Left lung (tissue), 4 donors: ENCODE measurements at regions not wholly inside any gene's neighbourhood (a gene's known extent, or its start where the extent isn't known, plus 50 kb on each side); places are given as distances from the start of the nearest gene placed in this dataset.

Experiments used
- ATAC-seq: fragments of 200-7000 bp; cut with Tn5 transposase; one replicate; pipeline ENCODE4 v1.9.1; 2020; ENCODE audit warnings: moderate library complexity
- DNase-seq, 4 donors: peaks; one replicate each; pipeline ENCODE4 v3.0.0-alpha.2; 2013 to 2020
- H3K27ac ChIP-seq, 2 donors: fragments of 200-600 bp; sonication (generic) in 1 of 2; one replicate each; pipeline versions ENCODE4 v1.5.0 to v1.8.0; 2020 to 2021
- H3K27me3 ChIP-seq, 2 donors: fragments of 200-600 bp; sonication (generic) in 1 of 2; one replicate each; pipeline versions ENCODE4 v1.5.0 to v1.8.0; 2020 to 2021
- H3K36me3 ChIP-seq, 2 donors: fragments of 200-600 bp; sonication (generic) in 1 of 2; one replicate each; pipeline versions ENCODE4 v1.5.0 to v1.8.0; 2020 to 2021
- H3K4me1 ChIP-seq, 2 donors: fragments of 200-600 bp; one replicate each; pipeline ENCODE4 v1.8.0; 2021
- H3K4me3 ChIP-seq, 2 donors: fragments of 200-600 bp; sonication (generic) in 1 of 2; one replicate each; pipeline versions ENCODE4 v1.5.0 to v1.8.0; 2020 to 2021; ENCODE audit warnings: mild to moderate bottlenecking in 1 of 2
- H3K9me3 ChIP-seq, 2 donors: fragments of 200-600 bp; sonication (generic) in 1 of 2; one replicate each; pipeline versions ENCODE4 v1.5.0 to v1.8.0; 2020 to 2021
- intact Hi-C, 2 donors: fragments of 100-400 bp; cut with DNase I; formaldehyde crosslinking; loops; one replicate each; pipeline versions ENCODE4 v1.11.2 to v1.14.2; 2022
- TF ChIP-seq, protein P1 (sequence below), 2 donors: fragments of 200-600 bp; sonication (generic) in 1 of 2; IDR thresholded peaks; one replicate each; pipeline versions ENCODE4 v1.5.0 to v1.8.0; 2021; ENCODE audit warnings: antibody characterized with exemption in 2 of 2
- donor health status: DM: no; HTN: yes; CAD: no.
- donor health status: DM: no; HTN: no; CAD: no.

DNA sequence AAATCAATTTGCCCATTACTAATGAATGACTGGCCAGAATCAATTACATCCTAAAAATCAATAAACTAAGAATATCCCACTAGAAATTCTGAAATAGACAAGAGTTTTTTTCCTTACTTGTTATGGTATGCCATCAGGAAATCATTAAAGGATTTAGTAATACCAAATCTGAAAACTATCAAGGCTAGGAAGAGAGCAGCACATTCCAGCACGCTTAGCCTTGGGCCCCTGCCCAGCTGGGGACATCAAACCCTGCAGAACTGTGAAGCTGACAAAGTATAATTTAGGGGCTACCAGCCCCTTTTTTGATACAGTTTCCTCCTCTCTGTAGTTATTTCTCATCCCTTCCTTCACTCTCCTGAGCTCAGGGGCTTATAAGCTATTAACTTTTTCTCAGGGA lies 247.8 kb upstream of the ZC3H12C start:
- TF ChIP-seq, protein P1, sequence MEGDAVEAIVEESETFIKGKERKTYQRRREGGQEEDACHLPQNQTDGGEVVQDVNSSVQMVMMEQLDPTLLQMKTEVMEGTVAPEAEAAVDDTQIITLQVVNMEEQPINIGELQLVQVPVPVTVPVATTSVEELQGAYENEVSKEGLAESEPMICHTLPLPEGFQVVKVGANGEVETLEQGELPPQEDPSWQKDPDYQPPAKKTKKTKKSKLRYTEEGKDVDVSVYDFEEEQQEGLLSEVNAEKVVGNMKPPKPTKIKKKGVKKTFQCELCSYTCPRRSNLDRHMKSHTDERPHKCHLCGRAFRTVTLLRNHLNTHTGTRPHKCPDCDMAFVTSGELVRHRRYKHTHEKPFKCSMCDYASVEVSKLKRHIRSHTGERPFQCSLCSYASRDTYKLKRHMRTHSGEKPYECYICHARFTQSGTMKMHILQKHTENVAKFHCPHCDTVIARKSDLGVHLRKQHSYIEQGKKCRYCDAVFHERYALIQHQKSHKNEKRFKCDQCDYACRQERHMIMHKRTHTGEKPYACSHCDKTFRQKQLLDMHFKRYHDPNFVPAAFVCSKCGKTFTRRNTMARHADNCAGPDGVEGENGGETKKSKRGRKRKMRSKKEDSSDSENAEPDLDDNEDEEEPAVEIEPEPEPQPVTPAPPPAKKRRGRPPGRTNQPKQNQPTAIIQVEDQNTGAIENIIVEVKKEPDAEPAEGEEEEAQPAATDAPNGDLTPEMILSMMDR (IDR thresholded peaks at IDR 0.05) = no peak
- intact Hi-C loops = no loop called here
- H3K9me3 ChIP-seq = no peaks in the 10 kb centered on the region
- no peaks in the 10 kb centered on the region for H3K27me3 ChIP-seq
- no peak for ATAC-seq
- no peak overlapping the region for H3K4me3 ChIP-seq
- no peaks in the 10 kb centered on the region for H3K36me3 ChIP-seq
- DNase-seq = no peak
- H3K27ac ChIP-seq = no peak overlapping the region
- no peaks in the 10 kb centered on the region for H3K4me1 ChIP-seq

DNA sequence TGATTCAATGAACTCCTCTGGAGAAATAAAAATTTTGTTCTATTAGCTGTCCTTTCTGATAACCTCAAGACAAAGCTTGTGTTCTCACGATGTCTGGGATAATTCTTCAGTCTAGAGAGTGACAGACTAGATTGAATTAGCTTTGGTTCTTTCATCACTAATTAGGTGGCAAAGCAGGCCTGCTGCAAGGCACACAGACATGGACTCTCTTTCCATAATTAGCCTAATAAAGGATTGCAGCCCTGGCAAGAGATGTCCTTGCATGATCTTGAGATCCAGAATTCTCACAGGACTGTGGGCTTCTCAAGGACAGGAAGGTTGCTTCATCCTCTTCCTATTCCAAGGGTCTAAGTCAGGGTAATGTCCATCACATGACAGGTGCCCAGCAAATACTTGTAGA lies 245.6 kb upstream of the ZC3H12C start:
- TF ChIP-seq, protein P1 (IDR thresholded peaks at IDR 0.05) = no peak
- DNase-seq = no peak
- Histone ChIP-seq H3K4me1 (no peaks in the 10 kb centered on the region), H3K4me3 (no peak overlapping the region), H3K9me3 (no peaks in the 10 kb centered on the region), H3K36me3 (no peaks in the 10 kb centered on the region), H3K27me3 (no peaks in the 10 kb centered on the region), H3K27ac (no peak overlapping the region)
- intact Hi-C loops = no loop called here
- ATAC-seq = no peak

DNA sequence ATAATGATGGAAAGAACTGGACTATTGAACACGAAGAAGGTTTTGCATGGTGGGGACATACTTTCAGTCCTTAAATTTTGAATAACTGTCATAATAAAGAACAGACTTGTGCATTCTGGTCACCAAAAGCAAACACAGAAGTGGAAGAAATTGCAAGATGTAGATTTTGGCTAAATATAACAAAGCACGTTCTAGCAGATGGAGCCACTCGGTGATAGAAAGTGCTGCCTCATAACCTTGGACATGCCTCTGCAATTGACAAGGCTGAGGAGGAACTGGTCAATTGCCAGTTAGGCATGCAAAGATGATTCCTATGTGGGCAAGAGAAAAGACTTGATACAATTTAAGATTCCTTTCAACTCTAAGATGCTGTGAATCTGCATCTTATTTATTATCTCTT lies 244.1 kb upstream of the ZC3H12C start:
- H3K27ac ChIP-seq = no peak overlapping the region
- intact Hi-C loops = no loop called here
- no peaks in the 10 kb centered on the region for H3K36me3 ChIP-seq
- no peak overlapping the region for H3K4me3 ChIP-seq
- H3K9me3 ChIP-seq = no peaks in the 10 kb centered on the region
- DNase-seq (no peak), ATAC-seq (no peak)
- no peaks in the 10 kb centered on the region for H3K4me1 ChIP-seq
- H3K27me3 ChIP-seq = no peaks in the 10 kb centered on the region
- TF ChIP-seq, protein P1 (IDR thresholded peaks at IDR 0.05) = no peak

DNA sequence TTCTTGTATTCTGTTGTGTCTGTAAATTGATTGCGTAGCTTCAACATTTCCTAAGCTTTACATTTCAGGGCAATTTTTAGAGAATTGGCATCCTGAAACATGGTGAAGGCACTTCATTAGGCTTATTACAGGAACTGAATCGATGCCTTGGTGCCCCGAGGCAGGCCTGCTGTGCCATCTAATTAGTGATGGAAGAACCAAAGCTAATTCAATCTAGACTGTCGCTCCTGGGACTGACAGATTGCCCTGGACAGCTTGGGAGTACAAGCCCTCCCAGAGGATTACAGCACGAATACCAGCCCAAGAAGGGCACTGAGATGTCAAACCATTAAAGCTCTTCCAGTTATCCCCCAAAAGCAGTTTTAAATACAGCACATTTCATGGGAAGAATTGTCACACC lies 243.2 kb upstream of the ZC3H12C start:
- intact Hi-C loops = loop anchor here in 1 of 2 donors (5.0 kb wide), 1 partner anchor 87 kb away; no protein-coding TSS in a partner anchor
- TF ChIP-seq, protein P1 (IDR thresholded peaks at IDR 0.05) = no peak

DNA sequence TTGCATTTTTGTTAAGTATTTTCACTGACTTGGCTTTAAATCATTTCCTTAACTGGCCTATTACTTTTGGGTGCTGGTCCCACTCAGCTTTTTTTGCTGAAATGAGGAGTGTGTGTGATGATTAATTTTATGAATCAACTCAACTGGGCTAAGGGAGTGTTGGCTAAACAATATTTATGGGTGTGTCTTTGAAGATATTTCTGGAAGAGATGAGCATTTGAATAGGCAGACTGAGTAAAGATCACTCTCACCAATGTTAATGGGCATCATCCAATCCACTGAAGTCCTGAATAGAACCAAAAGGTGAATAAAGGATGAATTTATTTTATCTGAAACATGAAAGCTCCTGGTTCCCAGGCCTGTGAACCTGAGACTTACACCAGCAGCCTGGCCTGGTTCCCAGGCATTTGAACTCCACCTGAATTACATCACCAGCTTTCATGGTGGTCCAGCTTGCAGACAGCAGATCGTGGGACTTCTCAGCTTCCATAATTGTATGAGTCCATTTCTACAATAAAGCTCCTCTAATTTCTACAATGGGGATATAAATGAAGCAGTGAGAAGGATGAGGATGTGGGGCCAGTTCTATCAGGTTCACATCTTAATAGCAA lies 241.3 kb upstream of the ZC3H12C start:
- H3K9me3 ChIP-seq = no peaks in the 10 kb centered on the region
- intact Hi-C loops = loop anchor here in 1 of 2 donors (5.0 kb wide), 1 partner anchor 85 kb away; no protein-coding TSS in a partner anchor
- no peaks in the 10 kb centered on the region for H3K27me3 ChIP-seq
- H3K27ac ChIP-seq = no peak overlapping the region
- H3K36me3 ChIP-seq = no peaks in the 10 kb centered on the region
- TF ChIP-seq, protein P1 (IDR thresholded peaks at IDR 0.05) = no peak
- no peaks in the 10 kb centered on the region for H3K4me1 ChIP-seq
- DNase-seq = no peak
- H3K4me3 ChIP-seq = no peak overlapping the region
- ATAC-seq = no peak

More for the DNA sequence above, 243.2 kb upstream of the ZC3H12C start:
- H3K27ac ChIP-seq = no peak overlapping the region
- H3K4me3 ChIP-seq = no peak overlapping the region
- no peaks in the 10 kb centered on the region for H3K9me3 ChIP-seq
- DNase-seq (no peak), ATAC-seq (no peak)
- H3K4me1 ChIP-seq = no peaks in the 10 kb centered on the region
- no peaks in the 10 kb centered on the region for H3K27me3 ChIP-seq
- no peaks in the 10 kb centered on the region for H3K36me3 ChIP-seq
